Lung (tissue), 11 donors: ENCODE measurements at regions not wholly inside any gene's neighbourhood (a gene's known extent, or its start where the extent isn't known, plus 50 kb on each side); places are given as distances from the start of the nearest gene placed in this dataset.

Experiments
- ATAC-seq: fragments of 200-7000 bp; cut with Tn5 transposase; one replicate; pipeline ENCODE4 v1.9.1; 2020; ENCODE audit warnings: moderate number of reproducible peaks; ENCODE audit not compliant: insufficient read depth, low FRiP score
- DNase-seq, 3 donors: peaks; one replicate each; pipeline ENCODE4 v3.0.0-alpha.2; 2013 to 2017
- H3K27ac ChIP-seq, 2 donors: one replicate each; pipeline ENCODE4 v1.5.1; 2013; ENCODE audit warnings: mild to moderate bottlenecking in 2 of 2, moderate library complexity in 2 of 2, control low read depth in 1 of 2, inconsistent platforms in 1 of 2, low read depth in 1 of 2, low read length in 1 of 2
- H3K27me3 ChIP-seq, 3 donors: one replicate each; pipeline ENCODE4 v1.5.1; 2013; ENCODE audit warnings: low read length in 2 of 3; ENCODE audit not compliant: control insufficient read depth in 3 of 3, insufficient read depth in 3 of 3
- H3K36me3 ChIP-seq, 4 donors: one replicate each; pipeline ENCODE4 v1.5.1; 2013; ENCODE audit warnings: low read length in 4 of 4, mild to moderate bottlenecking in 1 of 4, moderate library complexity in 1 of 4; ENCODE audit not compliant: control insufficient read depth in 4 of 4, insufficient read depth in 4 of 4
- H3K4me1 ChIP-seq, 5 donors: one replicate each; pipeline ENCODE4 v1.5.1; 2013; ENCODE audit warnings: low read length in 5 of 5, mild to moderate bottlenecking in 2 of 5, moderate library complexity in 1 of 5; ENCODE audit not compliant: control insufficient read depth in 5 of 5, insufficient read depth in 5 of 5
- H3K4me3 ChIP-seq: one replicate; pipeline ENCODE4 v1.5.1; 2013; ENCODE audit warnings: mild to moderate bottlenecking, control low read depth, moderate library complexity
- H3K9ac ChIP-seq, 2 donors: one replicate each; pipeline ENCODE4 v1.5.1; 2013; ENCODE audit warnings: low read length in 2 of 2, control low read depth in 1 of 2; ENCODE audit not compliant: insufficient read depth in 1 of 2
- H3K9me3 ChIP-seq, 4 donors: one replicate each; pipeline ENCODE4 v1.5.1; 2013; ENCODE audit warnings: low read length in 3 of 4, mild to moderate bottlenecking in 1 of 4, moderate library complexity in 1 of 4; ENCODE audit not compliant: control insufficient read depth in 4 of 4, insufficient read depth in 3 of 4
- WGBS, 2 donors: extraction: QIAGEN DNeasy Blood & Tissue Kit; methylation state at CpG; one replicate each; pipeline ENCODE4 v1.1.7; 2013; 5-methylcytosine and 5-hydroxymethylcytosine counted together
- TF ChIP-seq, protein P1 (sequence below): IDR thresholded peaks from 2 replicates; pipeline ENCODE4 v1.5.1; 2012; ENCODE audit warnings: mild to moderate bottlenecking; ENCODE audit errors: control extremely low read depth, extremely low read depth
- donor health status: control.
- donor health status: control.
- donor health status: Bipolar disorder and iron deficiency.
- donor health status: healthy.
- donor health status: DM: yes; HTN: yes; CAD: no.

DNA sequence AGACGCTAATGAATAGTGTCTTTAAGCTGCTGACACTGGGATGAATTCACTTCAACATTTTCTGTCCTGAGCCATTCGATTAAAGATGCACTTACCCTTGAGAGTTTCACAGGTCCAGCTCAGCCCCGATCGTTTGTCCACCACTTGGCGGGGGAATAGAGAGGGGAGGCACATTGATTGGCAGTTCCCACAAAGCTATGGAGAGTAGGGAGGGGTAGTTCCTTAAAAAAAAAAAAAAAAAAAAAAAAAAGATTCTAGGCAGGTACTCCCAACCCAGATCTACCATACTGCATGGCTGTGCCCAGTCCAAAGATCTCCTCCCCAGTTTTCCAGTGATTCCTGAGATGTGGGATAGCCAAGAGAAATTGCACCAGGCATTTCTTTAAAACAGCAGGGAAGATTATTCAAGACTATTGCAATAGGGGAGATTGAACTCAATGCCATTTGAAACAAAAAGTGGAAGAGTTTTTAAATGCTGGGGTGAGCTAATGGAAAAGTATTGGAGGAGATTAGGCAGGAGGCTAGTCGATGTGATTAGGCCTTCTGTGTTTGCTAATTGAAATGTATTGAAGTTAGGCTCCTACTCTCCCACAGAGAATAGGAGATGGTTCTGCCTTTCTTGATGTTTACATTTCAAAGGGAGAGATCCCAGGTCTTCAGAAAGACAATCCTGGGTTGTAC is 2217.4 kb upstream of the WWC1 start:
- ATAC-seq (no peak), DNase-seq (no peak)
- Histone ChIP-seq H3K9ac (no peak overlapping the region), H3K27me3 (no peaks in the 10 kb centered on the region), H3K27ac (no peak overlapping the region), H3K4me3 (no peak overlapping the region), H3K36me3 (no peaks in the 10 kb centered on the region), H3K4me1 (no peaks in the 10 kb centered on the region), H3K9me3 (peaks cover 0 to 1% (median 0%) of the 10 kb centered on the region in 4 donors)
- TF ChIP-seq, protein P1, sequence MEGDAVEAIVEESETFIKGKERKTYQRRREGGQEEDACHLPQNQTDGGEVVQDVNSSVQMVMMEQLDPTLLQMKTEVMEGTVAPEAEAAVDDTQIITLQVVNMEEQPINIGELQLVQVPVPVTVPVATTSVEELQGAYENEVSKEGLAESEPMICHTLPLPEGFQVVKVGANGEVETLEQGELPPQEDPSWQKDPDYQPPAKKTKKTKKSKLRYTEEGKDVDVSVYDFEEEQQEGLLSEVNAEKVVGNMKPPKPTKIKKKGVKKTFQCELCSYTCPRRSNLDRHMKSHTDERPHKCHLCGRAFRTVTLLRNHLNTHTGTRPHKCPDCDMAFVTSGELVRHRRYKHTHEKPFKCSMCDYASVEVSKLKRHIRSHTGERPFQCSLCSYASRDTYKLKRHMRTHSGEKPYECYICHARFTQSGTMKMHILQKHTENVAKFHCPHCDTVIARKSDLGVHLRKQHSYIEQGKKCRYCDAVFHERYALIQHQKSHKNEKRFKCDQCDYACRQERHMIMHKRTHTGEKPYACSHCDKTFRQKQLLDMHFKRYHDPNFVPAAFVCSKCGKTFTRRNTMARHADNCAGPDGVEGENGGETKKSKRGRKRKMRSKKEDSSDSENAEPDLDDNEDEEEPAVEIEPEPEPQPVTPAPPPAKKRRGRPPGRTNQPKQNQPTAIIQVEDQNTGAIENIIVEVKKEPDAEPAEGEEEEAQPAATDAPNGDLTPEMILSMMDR = no peak
- WGBS, 2 donors = 50 to 57% methylated on average over 6 of the region's 6 CpGs

DNA sequence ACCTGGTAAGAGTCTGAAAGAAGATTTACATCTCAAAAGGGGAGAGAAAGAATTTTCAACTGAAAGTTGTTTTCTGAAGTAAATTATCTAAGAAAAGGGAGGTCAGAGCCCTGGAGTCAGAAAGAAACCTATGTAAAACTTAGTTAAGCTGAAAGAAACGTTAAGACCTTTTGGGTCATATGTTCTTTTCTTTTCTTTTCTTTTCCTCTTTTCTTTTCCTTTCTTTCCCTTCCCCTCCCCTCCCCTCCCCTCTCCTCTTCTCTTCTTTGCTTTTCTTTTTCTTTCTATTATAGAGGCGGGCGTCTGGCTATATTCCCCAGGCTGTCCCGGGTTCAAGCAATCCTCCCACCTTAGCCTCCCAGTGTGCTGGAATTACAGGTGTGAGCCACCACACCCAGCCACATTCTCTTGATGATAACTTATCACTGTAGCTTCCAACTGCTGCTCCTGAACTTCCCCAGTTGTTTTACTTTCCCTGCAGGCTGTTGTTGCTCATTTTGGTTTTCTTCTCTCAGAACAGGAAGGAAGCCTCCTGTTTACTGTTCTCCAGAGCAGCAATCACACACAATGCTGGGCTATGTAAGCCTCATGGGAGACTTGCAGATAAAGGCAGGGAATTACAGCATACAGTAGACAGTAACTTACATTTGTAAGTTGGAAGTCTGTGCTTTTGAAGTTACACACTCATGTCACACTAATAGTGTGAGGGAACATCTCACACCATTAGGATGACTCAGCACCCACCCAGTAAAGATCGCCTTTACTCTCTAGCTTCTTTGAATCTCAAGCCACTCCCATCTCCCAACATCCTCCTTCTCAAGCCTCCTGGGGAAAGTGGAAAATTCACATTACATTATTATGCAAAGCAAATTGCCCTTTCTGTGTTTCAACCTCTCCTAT is 2216.6 kb upstream of the WWC1 start:
- Histone ChIP-seq H3K4me3 (no peak overlapping the region), H3K27ac (no peak overlapping the region), H3K36me3 (no peaks in the 10 kb centered on the region), H3K9ac (no peak overlapping the region), H3K4me1 (no peaks in the 10 kb centered on the region), H3K27me3 (no peaks in the 10 kb centered on the region), H3K9me3 (peaks cover 0 to 1% (median 0%) of the 10 kb centered on the region in 4 donors)
- ATAC-seq (no peak), DNase-seq (peak in 1 of 3 donors; percentile 10)
- TF ChIP-seq, protein P1 = no peak
- 32 to 47% methylated on average over 5 of the region's 5 CpGs for WGBS, 2 donors

GRCh38 chr5:166083183-166083959 is 2208.1 kb upstream of the WWC1 start:
- no peaks in the 10 kb centered on the region for H3K4me1 ChIP-seq
- peaks cover 0 to 2% (median 0%) of the 10 kb centered on the region in 4 donors for H3K9me3 ChIP-seq
- no peaks in the 10 kb centered on the region for H3K27me3 ChIP-seq
- no peak overlapping the region for H3K4me3 ChIP-seq
- 55 to 56% methylated on average over 11 of the region's 11 CpGs for WGBS, 2 donors
- TF ChIP-seq, protein P1 = no peak
- H3K27ac ChIP-seq = no peak overlapping the region
- H3K36me3 ChIP-seq = no peaks in the 10 kb centered on the region
- no peak overlapping the region for H3K9ac ChIP-seq
- DNase-seq (peak; percentile 12 to 46 (median 27)), ATAC-seq (no peak)
